ENCODE measurements at regions not wholly inside any gene's neighbourhood (a gene's known extent, or its start where the extent isn't known, plus 50 kb on each side); places are given as distances from the start of the nearest gene placed in this dataset.

DNA sequence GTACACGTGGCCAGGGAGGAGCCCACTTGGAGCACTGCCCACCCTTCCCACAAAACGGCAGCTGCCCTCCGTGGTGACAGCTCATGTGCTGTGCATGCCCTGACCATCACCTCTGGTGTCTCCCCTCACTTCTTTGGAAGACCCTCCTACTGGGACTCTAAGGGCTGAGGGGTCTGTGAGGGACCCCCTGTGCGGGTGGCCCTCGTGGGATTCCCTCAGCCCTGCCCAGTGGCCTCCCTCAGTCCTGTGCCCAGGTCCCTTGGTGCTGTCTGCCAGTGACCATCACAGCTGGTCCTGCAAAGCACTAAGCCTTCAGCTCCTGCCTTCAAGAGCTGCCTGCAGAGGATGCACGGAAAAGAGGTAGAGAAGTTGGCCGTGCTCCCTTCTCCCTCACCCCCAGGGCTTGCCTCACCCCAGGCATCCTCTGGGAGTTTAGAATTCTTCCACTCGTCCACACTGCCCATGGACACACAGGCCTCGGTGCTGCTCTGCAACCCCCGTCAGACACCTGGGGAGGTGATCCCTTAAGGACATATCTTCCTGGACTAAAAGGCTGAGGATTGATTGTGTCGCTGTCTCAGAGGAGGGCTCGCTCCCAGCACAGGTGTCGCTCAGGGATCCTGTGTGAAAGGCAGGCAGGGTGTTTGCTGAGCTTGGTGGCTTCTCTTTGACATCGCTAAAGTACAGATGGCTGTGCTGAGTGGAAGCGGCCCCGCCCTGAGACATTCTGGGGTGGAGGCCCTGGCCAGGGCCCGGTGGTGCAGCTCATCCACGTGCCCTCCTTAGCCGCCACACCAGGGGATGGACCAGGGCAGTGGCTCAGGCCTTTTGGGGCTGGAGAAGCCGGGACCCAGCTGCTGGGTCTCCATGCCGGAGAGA, 119.5 kb upstream of the FRMD1 start:
- TF ChIP-seq, protein P1, sequence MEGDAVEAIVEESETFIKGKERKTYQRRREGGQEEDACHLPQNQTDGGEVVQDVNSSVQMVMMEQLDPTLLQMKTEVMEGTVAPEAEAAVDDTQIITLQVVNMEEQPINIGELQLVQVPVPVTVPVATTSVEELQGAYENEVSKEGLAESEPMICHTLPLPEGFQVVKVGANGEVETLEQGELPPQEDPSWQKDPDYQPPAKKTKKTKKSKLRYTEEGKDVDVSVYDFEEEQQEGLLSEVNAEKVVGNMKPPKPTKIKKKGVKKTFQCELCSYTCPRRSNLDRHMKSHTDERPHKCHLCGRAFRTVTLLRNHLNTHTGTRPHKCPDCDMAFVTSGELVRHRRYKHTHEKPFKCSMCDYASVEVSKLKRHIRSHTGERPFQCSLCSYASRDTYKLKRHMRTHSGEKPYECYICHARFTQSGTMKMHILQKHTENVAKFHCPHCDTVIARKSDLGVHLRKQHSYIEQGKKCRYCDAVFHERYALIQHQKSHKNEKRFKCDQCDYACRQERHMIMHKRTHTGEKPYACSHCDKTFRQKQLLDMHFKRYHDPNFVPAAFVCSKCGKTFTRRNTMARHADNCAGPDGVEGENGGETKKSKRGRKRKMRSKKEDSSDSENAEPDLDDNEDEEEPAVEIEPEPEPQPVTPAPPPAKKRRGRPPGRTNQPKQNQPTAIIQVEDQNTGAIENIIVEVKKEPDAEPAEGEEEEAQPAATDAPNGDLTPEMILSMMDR (IDR thresholded peaks at IDR 0.05), result no peak
- TF ChIP-seq POLR2A (IDR thresholded peaks at IDR 0.05), result no peak

All from lower leg skin (tissue), 3 donors.